ENCODE measurements at regions not wholly inside any gene's neighbourhood (a gene's known extent, or its start where the extent isn't known, plus 50 kb on each side); places are given as distances from the start of the nearest gene placed in this dataset.

- no CpG with 5 or more reads among the region's 3 CpGs for WGBS (ENCODE audit: extremely low coverage, insufficient read length, low lambda C conversion rate)
- Histone ChIP-seq H3K56ac (ENCODE audit: insufficient read length, low read depth, low read length) (no peak overlapping the region), H2BK120ac (ENCODE audit: low read depth, low read length, poor library complexity, severe bottlenecking) (no peak overlapping the region), H3K18ac (ENCODE audit: insufficient read length, low read depth, low read length) (no peak overlapping the region), H3K9me3 (ENCODE audit: control insufficient read depth, low read depth, low read length) (no peaks in the 10 kb centered on the region), H3K27me3 (ENCODE audit: insufficient read depth, low read length) (no peaks in the 10 kb centered on the region), H2AFZ (ENCODE audit: low read length) (no peak overlapping the region), H3T11ph (ENCODE audit: low read length) (no peak overlapping the region), H3K9ac (ENCODE audit: extremely low read depth, insufficient read length, low read length) (no peak overlapping the region), H3K23me2 (ENCODE audit: insufficient read length, low read depth, low read length, poor library complexity, severe bottlenecking) (no peaks in the 10 kb centered on the region), H2BK5ac (ENCODE audit: insufficient read length, low read length) (no peak overlapping the region), H2AK5ac (ENCODE audit: insufficient read length, low read length) (no peak overlapping the region), H3K79me1 (ENCODE audit: insufficient read depth, low read depth, low read length, poor library complexity, severe bottlenecking) (no peaks in the 10 kb centered on the region), H4K91ac (ENCODE audit: insufficient read length, low read depth, low read length) (no peak overlapping the region), H2BK15ac (ENCODE audit: low read depth, low read length) (no peak overlapping the region), H3K4me2 (ENCODE audit: insufficient read depth, insufficient read length, low read length) (no peak overlapping the region), H3K27ac (ENCODE audit: insufficient read length, low read depth, low read length) (no peak overlapping the region), H3K14ac (ENCODE audit: insufficient read depth, low read length) (no peak overlapping the region), H2BK12ac (ENCODE audit: insufficient read length, low read depth, low read length) (no peak overlapping the region), H4K5ac (ENCODE audit: insufficient read length, low read depth, low read length) (no peak overlapping the region), H4K20me1 (ENCODE audit: control insufficient read depth, insufficient read depth, insufficient read length) (no peaks in the 10 kb centered on the region), H3K79me2 (ENCODE audit: insufficient read depth, low read length) (no peaks in the 10 kb centered on the region), H2BK20ac (ENCODE audit: low read depth, low read length, poor library complexity, severe bottlenecking) (no peak overlapping the region), H3K23ac (ENCODE audit: insufficient read length, low read depth, low read length) (no peak overlapping the region), H3K4me1 (ENCODE audit: insufficient read depth, low read length) (no peaks in the 10 kb centered on the region), H4K8ac (replicated peaks; ENCODE audit: insufficient read length, low read depth, low read length) (no peak overlapping the region), H3K4ac (ENCODE audit: low read depth, low read length) (no peak overlapping the region)
- DNase-seq, result peak; percentile 29
- Mint-ChIP-seq H3K4me1 (no peaks in the 10 kb centered on the region), H3K36me3 (ENCODE audit: insufficient read depth in 1 of 3, low read depth in 3 of 3) (no peaks in the 10 kb centered on the region), H3K27ac (no peak overlapping the region), H3K9me3 (no peaks in the 10 kb centered on the region), H3K4me3 (no peak overlapping the region), H3K27me3 (ENCODE audit: low read depth) (no peaks in the 10 kb centered on the region)
- peak; percentile 56 for TF ChIP-seq CTCF (conservative IDR thresholded peaks at IDR 0.05)
These were observed 1712.5 kb upstream of the C9orf72 start for GRCh38 chr9:29285818-29286217.

Measured in H9 (cell line).